ENCODE measurements at regions not wholly inside any gene's neighbourhood (a gene's known extent, or its start where the extent isn't known, plus 50 kb on each side); places are given as distances from the start of the nearest gene placed in this dataset.
"Not testable (repeated sequence)": the region's sequence is repeated elsewhere in the genome, so short reads cannot be mapped to it uniquely, and the experiment has no call there.

DNA sequence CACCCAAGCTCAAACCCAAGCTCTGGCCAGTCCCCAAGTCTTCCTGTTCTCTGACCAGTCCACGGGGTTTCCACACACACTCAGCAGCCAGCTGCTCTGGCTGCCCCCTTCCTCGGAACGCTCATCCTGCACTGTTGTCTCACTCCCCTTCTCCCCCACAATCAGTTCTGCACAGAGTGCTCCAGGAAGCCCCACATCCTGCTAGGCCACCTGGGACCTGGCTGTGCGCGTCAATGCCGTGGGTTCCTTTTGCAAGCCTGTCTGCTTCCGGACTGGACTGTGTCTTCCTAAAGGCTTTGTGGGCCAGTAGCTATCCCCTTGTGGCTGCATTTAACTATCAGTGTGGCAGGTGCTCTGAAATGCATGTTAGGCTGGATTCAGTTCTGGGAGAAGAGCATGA is 605.0 kb upstream of the RAB6C start:
- DNase-seq = no peak

DNA sequence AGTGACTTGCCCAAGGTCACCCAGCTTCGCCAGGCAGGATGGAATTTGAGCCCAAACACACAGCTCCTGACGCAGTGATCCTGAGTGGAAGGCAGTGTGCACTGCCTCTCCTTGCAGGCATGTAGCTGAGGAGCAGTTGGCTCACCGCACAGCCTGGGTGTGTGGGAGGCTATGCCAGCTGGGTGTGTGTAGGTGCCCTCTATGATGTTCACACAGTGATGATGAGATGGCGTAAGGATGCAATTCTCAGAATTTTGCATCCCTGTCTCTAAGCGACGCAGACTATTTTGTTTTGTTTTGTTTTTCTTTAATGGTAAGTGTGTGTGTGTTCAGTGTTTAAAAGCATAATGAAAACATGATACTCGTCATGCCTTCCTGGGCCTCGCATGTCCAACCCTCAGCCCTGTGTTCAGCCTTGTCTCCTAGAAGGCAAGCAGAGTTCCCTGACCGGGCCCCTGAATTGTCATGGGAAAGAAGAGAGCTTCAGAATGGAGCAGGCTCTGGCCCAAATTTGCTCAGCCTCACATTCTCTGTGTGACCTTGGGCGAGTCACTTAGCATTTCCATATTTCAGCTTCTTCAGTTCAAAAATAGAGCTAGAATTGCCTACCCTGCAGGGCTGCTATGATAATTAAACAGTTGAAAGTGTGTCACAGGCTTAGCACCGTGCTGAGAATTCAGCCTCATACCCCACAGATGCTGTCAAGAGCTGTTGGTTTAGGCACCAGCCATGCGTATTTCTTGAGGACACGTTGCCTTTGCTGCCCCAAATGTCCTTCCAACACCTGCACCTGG is 603.6 kb upstream of the RAB6C start:
- no peak for DNase-seq

DNA sequence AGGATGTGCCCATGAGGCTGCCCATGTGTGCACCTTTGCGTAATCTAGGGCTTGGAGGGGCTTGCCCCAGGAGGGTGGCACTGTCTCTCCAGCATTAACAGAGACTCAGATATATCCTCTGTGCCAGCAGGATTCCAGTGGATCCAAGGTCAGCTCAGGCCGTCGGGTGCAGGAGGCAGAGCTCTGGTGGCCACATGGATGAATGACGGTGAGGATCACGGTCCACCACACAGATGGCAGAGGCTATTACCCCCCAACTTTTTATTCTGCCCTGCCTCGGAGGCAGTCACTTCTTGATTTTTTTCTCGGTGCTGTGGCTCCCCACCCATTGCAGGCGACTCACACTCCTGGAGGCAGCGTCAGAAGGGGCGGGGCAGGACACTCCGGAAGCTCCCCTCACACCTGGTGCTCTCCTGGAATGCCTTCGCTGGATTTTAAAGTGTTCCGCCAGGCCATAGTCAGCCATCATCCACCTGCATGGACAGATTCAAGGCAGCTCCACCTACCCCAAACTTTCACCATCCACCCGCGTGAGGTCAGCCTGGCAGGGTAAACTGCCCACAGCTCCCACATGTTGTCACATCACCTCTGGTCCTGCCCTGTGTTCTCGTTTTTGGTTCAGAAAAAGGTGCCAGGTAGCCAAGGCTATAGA is 602.9 kb upstream of the RAB6C start:
- DNase-seq = no peak

DNA sequence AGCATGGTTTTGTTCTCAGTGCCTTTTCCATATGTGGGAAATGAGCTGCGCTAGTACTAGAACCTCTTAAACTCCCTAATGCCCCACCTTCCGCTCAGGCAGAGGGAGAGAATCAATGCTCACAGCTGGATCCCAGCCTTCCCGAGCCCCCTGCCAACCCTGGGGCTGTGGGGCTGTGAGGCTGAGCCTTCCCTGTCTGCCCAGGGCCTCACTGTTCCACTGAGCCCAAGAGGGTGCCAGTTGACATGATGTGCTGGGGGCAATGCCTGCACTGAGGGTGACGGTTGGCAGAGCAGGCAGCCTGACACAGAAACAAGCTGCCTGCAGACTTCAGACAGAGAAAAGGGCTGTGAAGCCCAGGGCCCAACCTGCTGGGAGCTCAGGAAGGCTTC is 602.4 kb upstream of the RAB6C start:
- no peak for DNase-seq

DNA sequence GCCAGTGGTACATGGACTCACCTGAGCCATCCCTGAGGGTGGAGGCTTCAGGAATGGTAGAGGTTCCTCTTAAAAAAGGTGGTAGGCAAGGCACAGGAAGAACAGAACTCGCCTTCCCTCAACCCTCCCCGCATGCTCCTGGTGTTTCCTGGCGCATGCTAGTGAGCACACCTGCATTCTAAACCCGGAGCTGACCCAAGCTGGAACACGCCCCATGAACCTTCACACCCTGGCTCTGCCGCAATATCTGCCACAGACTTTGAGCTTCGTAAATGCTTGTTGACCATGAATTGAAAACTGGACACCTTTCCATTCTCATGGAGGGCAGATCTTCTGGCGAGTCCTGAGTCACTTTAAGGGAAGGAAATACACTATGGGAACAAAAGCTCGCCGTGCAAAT is 601.3 kb upstream of the RAB6C start:
- DNase-seq = no peak

DNA sequence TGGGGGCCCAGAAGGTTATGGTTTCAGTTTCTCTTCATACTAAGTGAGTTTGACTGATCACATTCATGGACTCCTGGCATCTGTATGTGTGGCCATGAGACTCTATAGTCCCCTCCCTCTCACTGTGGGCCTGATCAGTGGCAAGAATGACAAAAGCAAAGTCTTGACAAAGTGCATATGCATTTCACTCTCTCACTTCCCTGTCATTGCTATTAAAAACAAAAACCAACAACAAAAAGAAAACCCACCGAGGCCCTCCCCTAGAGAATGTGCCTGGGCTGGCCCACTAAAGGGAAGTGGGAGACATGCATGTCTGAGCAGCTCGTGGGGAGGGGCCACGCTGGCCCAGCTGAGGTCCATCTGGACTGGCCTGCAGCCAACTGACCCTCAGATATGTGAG is 600.1 kb upstream of the RAB6C start:
- DNase-seq = no peak

DNA sequence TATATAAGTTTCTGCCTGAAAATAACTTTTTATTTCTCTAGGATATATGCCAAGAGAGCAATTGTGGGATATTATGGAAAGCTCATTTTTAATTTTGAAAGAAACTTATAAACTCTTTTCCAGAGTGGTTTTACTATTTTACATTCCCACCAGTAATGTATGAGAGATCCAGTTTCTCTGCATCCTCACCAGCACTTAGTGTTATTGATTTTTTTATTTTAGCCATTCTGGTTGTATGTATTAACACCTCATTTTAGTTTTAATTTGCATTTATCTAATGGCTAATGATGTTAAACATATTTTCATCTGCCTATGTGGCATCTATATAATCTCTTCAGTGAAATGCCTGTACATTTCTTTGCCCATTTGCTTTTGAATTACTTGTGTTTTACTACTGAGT is 597.7 kb upstream of the RAB6C start:
- DNase-seq = no peak

DNA sequence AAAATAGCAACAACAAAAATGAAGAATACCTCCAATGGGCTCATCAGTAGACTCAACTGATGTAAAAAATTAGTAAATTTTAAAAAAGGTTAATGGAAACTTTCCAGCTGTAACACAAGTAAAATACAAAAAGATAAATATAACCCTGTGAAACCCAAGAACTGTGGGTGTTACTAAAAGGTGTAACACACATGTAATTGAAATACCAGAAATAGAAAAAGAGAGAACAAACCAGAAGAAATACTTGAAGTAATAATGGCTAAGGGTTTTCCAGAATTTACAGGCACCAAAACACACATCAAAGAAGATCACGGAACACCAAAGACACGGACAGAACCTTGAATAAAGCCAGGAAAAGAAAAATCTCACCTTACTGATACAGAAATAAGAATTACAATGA is 590.6 kb upstream of the RAB6C start:
- no peak for DNase-seq

DNA sequence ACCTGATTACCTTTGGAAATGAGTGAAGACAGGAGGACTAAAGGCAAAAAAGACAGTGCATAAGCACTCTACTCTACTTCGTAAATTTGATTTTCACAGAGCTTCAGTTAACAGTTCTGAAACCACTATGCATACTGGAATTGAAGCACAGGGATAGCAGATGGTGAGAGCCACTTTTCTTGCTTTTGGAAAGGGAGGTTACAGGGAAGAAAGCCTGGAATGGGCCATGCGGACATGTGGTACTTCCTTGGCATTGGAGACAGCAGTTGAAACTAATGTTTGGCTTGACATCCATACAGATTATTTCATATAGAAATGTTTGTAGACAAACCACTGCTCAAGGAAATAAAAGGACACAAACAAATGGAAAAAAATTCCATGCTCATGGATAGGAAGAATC is 585.6 kb upstream of the RAB6C start:
- DNase-seq = no peak

DNA sequence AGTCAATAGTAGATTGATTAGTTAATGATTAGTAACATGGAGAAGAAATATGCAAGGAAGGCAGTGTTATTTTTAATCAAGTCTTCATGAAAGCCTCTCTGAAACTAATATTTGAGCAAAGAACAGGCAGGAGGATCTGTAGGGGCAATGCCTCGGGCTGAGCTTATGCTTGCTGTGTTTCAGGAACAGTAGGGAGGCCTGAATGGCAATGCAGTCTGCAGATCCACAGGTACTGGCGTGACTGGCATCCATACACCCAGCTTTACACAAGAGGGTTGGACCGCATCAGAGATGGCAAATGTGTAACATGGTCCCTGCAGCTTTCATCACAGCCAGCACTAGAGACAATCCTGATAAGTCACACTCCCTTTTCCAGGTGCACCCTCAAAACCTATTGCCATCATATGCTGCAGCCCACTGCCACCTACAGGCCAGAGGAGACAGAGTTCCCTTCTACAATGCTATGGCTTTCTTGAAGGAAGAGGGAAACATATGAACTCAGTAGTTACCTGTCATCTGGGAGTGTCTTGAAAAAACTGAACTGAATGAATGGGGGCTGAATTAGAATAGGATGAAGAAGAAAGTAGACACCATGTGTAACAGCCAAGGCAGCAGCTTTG is 582.4 kb upstream of the RAB6C start:
- no peak for DNase-seq

DNA sequence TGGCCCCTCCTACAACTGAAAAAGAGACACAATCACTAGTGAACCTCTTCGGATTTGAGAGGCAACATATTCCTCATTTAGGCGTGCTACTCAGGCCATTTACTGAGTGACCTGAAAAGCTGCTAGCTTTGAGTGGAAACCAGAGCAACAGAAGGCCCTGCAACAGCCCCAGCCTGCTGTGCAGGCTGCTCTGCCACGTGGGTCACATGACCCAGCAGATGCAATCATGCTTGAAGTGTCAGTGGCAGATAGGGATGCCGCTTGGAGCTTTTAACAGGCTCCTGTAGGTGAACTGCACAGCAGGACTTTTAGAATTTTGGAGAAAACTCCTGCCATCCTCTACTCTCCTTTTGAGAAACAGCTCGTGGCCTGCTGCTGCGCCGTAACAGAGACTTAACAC is 578.6 kb upstream of the RAB6C start:
- no peak for DNase-seq

DNA sequence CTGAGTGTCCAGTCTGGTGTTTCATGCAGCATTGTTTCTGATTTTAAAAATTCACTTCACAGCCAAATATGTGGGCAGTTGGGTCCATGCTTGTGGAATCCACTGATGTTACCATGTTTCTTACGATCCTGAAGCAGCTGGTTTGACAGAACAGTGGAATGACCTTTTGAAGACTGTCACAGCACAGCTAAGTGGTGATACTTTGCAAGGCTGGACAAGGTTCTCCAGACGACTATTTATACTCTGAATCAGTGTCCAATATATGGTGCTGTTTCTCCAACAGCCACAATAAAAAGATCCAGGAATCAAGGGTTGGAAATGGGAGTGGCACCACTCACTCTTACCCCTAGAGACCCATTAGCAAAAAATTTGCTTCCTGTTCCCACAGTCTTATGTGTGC is 577.4 kb upstream of the RAB6C start:
- DNase-seq = no peak

DNA sequence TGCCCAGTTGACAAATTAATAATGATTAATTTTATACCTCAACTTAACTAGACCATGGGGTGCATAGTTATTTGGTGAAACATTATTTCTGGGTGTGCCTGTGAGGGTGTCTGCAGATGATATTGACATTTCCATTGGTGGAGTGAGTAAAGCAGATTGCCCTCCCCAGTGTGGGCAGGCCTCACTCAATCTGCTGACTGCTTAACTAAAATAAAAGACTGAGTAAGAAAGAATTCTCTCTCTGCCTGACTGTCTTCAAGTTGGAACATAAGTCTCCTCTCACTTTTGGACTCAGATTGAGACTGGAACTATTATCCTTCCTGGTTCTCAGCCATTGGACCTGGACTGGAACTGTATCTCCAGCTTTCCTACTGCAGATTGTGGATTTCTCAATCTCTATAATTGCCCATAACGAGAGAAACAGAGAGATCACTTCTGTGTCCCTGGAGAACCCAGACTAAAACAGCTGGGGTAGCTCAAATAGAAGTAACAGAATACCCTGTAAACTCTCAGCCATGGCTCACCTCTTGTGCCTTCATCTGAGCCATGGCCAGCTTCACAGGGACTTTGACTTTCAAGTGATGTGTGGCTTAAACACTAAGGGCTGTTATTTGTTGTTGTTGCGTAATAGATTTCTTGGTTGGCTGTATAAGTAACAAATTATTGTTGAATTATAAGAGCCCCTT is 575.3 kb upstream of the RAB6C start:
- DNase-seq = no peak

DNA sequence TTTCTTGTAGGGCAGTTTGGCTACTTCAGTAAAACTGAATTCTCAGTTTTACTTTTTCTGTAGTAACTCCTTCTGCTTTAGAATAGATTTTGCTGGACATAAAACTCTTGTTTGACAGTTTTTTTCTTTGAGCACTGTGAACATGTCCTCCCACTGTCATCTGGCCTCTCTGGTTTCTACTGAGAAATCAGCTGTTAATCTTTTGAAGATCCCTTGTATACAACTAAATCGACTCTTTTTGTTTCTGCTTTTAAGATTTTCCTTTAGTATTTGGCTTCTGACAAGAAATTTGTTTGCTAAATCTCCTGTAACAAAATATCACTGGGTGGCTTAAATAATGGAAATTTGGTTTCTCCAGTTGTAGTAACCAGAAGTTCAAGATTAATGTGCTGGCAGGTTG is 570.9 kb upstream of the RAB6C start:
- no peak for DNase-seq

DNA sequence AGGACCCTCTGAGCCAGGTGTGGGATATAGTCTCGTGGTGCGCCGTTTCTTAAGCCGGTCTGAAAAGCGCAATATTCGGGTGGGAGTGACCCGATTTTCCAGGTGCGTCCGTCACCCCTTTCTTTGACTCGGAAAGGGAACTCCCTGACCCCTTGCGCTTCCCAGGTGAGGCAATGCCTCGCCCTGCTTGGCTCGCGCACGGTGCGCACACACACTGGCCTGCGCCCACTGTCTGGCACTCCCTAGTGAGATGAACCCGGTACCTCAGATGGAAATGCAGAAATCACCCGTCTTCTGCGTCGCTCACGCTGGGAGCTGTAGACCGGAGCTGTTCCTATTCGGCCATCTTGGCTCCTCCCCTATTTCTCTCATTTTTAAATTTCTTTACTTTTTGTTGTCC is 562.4 kb upstream of the RAB6C start:
- DNase-seq = not testable (repeated sequence)

DNA sequence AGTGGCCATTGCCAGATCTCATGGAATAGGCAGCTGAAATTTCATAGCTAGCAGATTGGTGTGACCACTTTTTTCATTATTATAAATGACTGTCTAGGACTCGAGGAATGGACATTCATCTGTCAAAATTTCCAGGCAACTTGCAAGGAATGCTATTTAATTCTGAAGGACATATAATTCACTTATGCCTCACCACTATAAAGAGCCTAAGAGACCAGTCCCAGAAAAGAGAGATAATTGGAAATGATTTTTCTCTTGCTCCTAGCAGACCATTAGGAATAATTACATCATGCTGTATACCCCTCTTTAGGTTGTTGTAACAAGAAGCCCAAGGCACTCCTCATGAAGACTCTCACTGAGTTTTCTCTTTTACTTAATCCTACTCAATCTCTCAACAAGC is 557.4 kb upstream of the RAB6C start:
- no peak for DNase-seq

DNA sequence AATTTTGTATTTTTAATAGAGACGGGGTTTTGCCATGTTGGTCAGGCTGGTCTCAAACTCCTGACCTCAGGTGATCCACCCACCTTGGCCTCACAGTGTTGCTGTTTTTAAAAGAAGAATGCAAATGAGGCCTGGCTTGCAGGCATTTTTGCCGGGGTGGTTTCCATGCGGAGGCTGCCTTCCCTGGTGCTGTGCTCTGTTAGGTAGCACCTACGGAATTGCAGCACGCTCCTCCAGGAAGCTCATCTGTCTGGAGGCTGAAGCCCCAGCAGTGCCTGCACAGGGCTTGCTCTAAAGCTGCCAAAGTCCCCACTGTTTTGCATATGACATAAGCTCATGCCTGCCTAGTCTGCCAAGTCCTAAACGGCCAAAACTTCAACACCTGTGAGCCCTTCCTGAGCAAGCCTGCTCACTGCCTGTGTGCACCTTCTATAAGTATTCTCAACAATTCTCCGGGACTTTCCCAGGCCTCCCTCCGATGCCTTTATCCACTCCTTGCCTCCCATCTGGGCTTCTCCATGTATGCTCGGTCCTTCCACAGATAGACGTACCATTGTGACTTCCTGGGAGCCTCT is 551.3 kb upstream of the RAB6C start:
- no peak for DNase-seq

DNA sequence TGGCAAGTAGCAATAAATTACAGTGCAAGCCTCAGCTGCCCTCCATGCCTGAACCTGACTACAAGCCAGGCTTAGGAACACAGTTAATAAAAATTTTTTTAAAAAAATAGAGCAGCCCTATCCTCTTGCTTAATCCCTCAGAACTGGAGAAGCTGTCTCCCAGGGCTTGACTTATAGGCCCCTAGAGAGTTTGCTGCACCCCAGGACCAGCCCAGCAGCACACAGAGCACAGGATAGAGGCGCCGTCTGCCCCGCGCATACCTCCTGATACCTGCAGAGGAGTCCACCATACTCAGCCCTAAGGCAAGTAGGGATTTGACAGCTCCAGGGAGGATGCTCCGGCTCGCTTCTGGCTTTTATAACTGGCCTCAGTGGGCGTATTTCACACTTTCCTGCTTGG is 548.6 kb upstream of the RAB6C start:
- DNase-seq = no peak

DNA sequence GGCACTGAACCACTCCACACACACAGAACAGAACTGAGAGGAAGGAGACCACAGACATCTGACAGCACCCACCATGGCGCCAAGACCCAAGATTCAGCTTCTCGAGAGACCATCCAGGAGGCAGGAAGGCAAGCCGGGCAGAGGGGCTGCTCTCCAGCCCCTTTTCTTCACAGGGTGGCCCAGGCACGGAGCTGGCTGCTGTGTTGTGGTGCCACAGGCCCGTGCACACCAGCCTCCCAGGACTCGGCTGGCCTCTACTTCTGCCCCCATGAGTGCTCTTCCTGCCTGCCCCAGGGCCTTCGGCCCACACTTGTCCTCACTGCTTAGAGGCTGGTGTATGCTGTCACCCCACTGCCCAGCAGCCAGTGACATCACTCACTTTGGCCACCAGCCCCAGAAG is 547.6 kb upstream of the RAB6C start:
- DNase-seq = no peak

DNA sequence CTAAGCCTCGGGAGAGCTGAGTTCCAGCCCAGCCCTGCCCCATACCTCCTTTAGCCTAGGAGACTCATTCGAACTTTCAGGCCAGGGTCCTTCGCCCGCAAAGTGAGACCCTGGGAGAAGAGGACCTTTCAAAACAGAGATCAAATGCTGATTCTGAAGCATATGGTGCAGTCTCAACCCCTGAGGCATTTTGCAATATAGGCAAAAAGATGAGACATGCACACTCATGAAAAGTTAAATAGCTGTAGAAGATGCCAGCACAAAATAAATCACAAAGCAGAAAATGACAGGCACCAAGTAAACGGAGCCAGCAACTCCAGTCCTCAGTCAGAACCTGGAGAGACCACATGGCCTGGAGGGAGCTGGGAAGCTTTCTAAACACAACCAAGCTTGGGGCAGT is 542.7 kb upstream of the RAB6C start:
- DNase-seq = no peak

DNA sequence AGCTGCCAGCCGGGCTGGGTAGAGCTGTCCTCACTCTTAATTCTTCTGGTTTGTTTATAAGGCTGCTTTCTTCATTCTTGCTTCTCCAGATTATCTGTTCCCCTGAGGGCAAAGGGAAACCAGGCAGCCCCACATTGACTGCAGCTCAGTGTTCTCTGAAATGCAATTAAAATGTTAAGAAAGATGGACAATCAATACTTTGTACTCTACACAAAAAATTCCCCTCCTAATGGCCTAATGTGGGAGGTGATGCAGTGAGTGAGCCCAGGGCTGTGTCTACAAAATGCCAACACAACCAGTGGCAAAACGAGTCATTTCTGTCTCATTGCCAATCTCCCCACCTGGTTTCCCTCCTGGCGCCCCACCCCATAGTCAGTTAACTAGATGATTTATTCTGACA is 541.7 kb upstream of the RAB6C start:
- no peak for DNase-seq

DNA sequence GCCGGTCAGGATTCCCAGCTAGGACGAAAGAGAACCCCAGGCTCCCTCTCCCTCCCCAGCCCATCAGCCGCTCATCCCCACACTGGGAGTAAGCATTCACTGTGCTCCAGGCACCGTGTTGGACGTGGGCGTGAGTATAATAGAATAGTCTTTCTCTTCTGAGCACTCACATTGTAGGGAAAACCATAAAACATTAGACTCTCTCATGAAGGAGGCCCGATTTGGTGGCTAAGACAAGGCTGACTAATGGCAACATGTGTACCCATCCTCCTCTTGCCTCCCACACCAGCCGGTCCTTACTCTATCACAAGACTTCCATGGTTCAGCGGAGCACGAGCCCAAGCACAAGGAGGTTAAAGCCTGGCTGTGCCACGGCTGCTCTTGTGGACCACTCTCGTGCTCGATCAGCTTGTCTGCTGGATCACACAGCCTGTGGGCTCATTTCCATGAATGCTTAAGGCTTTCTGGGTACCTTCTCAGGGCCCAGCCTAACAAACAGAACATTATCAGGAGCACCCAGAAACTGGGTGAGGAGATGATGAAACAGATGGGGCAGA is 540.9 kb upstream of the RAB6C start:
- no peak for DNase-seq

Measured in CD4-positive, alpha-beta T cell treated with Interleukin-4 for 1 hour (primary cell).